GM12892 (cell line): ENCODE measurements at regions not wholly inside any gene's neighbourhood (a gene's known extent, or its start where the extent isn't known, plus 50 kb on each side); places are given as distances from the start of the nearest gene placed in this dataset.

ENCODE experiments used
- POLR2A ChIP-seq: IDR thresholded peaks from 2 replicates; pipeline ENCODE4 v1.6.1; 2011; ENCODE audit warnings: low read depth, low read length, control low read depth
- POLR2AphosphoS5 ChIP-seq: IDR thresholded peaks from 2 replicates; pipeline ENCODE4 v1.6.1; 2011; ENCODE audit warnings: low read depth, low read length, control low read depth

DNA sequence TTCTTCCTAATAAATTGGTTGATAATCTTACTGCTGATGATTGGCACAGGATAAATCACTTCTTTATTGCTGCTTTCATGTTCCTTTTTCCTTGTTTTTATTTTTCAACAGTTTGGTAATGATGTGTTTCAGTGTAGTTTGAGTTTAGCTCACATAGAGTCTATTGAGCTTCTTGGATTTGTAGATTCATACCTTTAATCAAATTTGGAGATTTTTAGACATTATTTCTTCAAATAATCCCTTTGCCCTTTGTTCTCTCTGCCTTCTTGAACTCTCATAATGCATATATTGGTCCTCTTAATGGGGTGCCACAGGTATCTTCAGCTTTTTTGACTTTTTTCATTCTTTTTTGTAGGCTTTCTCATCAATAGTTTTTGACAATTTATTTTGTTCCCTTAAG lies 275.3 kb downstream of the TLE4 start:
- TF ChIP-seq POLR2AphosphoS5 (no peak), POLR2A (no peak)
